Right atrium auricular region (tissue), 2 donors: ENCODE measurements at regions not wholly inside any gene's neighbourhood (a gene's known extent, or its start where the extent isn't known, plus 50 kb on each side); places are given as distances from the start of the nearest gene placed in this dataset.

Source experiments
- DNase-seq: peaks from one replicate; pipeline ENCODE4 v3.0.0-alpha.2; 2019; ENCODE audit warnings: low spot score
- H3K27ac ChIP-seq, 2 donors: fragments of 200-600 bp; sonication (generic); 1 replicate in 1 of 2; 2 replicates in 1 of 2; pipeline ENCODE4 v1.5.1; 2016 to 2019
- H3K27me3 ChIP-seq, 2 donors: fragments of 200-600 bp; sonication (generic); one replicate each; pipeline versions ENCODE4 v1.5.1 to v1.6.0; 2017 to 2019
- H3K36me3 ChIP-seq: fragments of 200-600 bp; sonication (generic); one replicate; pipeline ENCODE4 v1.5.1; 2016
- H3K4me1 ChIP-seq, 2 donors: fragments of 200-600 bp; sonication (generic); one replicate each; pipeline versions ENCODE4 v1.5.1 to v1.6.0; 2017 to 2019
- H3K4me3 ChIP-seq, 2 donors: fragments of 200-600 bp; sonication (generic); 1 replicate in 1 of 2; 2 replicates in 1 of 2; pipeline ENCODE4 v1.5.1; 2017 to 2019; ENCODE audit warnings: mild to moderate bottlenecking in 1 of 2, moderate library complexity in 1 of 2
- H3K9me3 ChIP-seq, 2 donors: fragments of 200-600 bp; sonication (generic); one replicate each; pipeline ENCODE4 v1.5.1; 2019
- CTCF ChIP-seq, 2 donors: fragments of 200-600 bp; sonication (generic); IDR thresholded peaks; one replicate each; pipeline ENCODE4 v1.5.1; 2019; ENCODE audit warnings: antibody characterized with exemption in 2 of 2

GRCh38 chr1:201739080-201739479 is 89.9 kb upstream of the IPO9 start:
- DNase-seq = no peak
- Histone ChIP-seq H3K4me1 (peaks cover 0 to 69% of the 10 kb centered on the region in 2 donors), H3K27me3 (no peaks in the 10 kb centered on the region), H3K27ac (peak overlapping the region; percentile 78 to 81), H3K4me3 (peak overlapping the region; percentile 58 to 74), H3K9me3 (no peaks in the 10 kb centered on the region), H3K36me3 (no peaks in the 10 kb centered on the region)
- no peak for TF ChIP-seq CTCF (IDR thresholded peaks at IDR 0.05)

- peak; percentile 79 for DNase-seq
- H3K9me3 ChIP-seq = no peaks in the 10 kb centered on the region
- no peaks in the 10 kb centered on the region for H3K27me3 ChIP-seq
- peak overlapping the region; percentile 78 to 81 for H3K27ac ChIP-seq
- H3K4me3 ChIP-seq = peak overlapping the region; percentile 58 to 74
- H3K36me3 ChIP-seq = no peaks in the 10 kb centered on the region
- no peak for TF ChIP-seq CTCF (IDR thresholded peaks at IDR 0.05)
- H3K4me1 ChIP-seq = peaks cover 0 to 67% of the 10 kb centered on the region in 2 donors
Observed at GRCh38 chr1:201739492-201740085, 89.4 kb upstream of the IPO9 start.

- no peaks in the 10 kb centered on the region for H3K27me3 ChIP-seq
- H3K9me3 ChIP-seq = no peaks in the 10 kb centered on the region
- H3K4me1 ChIP-seq = peaks cover 0 to 62% of the 10 kb centered on the region in 2 donors
- H3K27ac ChIP-seq = peak overlapping the region; percentile 78 to 81
- no peak for TF ChIP-seq CTCF (IDR thresholded peaks at IDR 0.05)
- no peaks in the 10 kb centered on the region for H3K36me3 ChIP-seq
- no peak for DNase-seq
- peak overlapping the region; percentile 58 to 74 for H3K4me3 ChIP-seq
Observed at GRCh38 chr1:201740086-201740541, 88.8 kb upstream of the IPO9 start.

GRCh38 chr1:201740670-201741111 is 88.3 kb upstream of the IPO9 start:
- peak overlapping the region; percentile 58 to 74 for H3K4me3 ChIP-seq
- TF ChIP-seq CTCF (IDR thresholded peaks at IDR 0.05) = no peak
- peaks cover 0 to 59% of the 10 kb centered on the region in 2 donors for H3K4me1 ChIP-seq
- no peaks in the 10 kb centered on the region for H3K27me3 ChIP-seq
- DNase-seq = no peak
- no peaks in the 10 kb centered on the region for H3K9me3 ChIP-seq
- no peaks in the 10 kb centered on the region for H3K36me3 ChIP-seq
- H3K27ac ChIP-seq = peak overlapping the region; percentile 78 to 81

GRCh38 chr1:201741763-201742342 is 87.1 kb upstream of the IPO9 start:
- Histone ChIP-seq H3K9me3 (no peaks in the 10 kb centered on the region), H3K4me3 (peak overlapping the region in 1 of 2 donors; percentile 2), H3K36me3 (no peaks in the 10 kb centered on the region), H3K4me1 (peaks cover 0 to 47% of the 10 kb centered on the region in 2 donors), H3K27ac (peak overlapping the region in 1 of 2 donors; percentile 81), H3K27me3 (no peaks in the 10 kb centered on the region)
- TF ChIP-seq CTCF (IDR thresholded peaks at IDR 0.05) = no peak
- no peak for DNase-seq
